H9 (cell line): ENCODE measurements at regions not wholly inside any gene's neighbourhood (a gene's known extent, or its start where the extent isn't known, plus 50 kb on each side); places are given as distances from the start of the nearest gene placed in this dataset.

Experiments
- DNase-seq: peaks from one replicate; pipeline ENCODE4 v3.0.0-alpha.2; 2017
- H2AFZ ChIP-seq: one replicate; pipeline ENCODE4 v1.6.1; 2013; ENCODE audit warnings: mild to moderate bottlenecking, low read length, control low read depth, moderate library complexity
- H2AK5ac ChIP-seq: 2 replicates; pipeline ENCODE4 v1.6.1; 2013; ENCODE audit warnings: low read length, control low read depth, mixed read lengths; ENCODE audit not compliant: insufficient read length
- H2BK120ac ChIP-seq: one replicate; pipeline ENCODE4 v1.6.1; 2013; ENCODE audit warnings: low read depth, mild to moderate bottlenecking, low read length, control low read depth, inconsistent platforms; ENCODE audit not compliant: poor library complexity, severe bottlenecking
- H2BK12ac ChIP-seq: 2 replicates; pipeline ENCODE4 v1.6.1; 2013; ENCODE audit warnings: low read length, control low read depth, mixed read lengths, low read depth; ENCODE audit not compliant: insufficient read length
- H2BK15ac ChIP-seq: 2 replicates; pipeline ENCODE4 v1.6.1; 2013; ENCODE audit warnings: low read depth, low read length, control low read depth
- H2BK20ac ChIP-seq: one replicate; pipeline ENCODE4 v1.6.1; 2013; ENCODE audit warnings: low read depth, mild to moderate bottlenecking, low read length, control low read depth, inconsistent platforms; ENCODE audit not compliant: poor library complexity, severe bottlenecking
- H2BK5ac ChIP-seq: 2 replicates; pipeline ENCODE4 v1.6.1; 2013; ENCODE audit warnings: low read length, control low read depth, mixed read lengths; ENCODE audit not compliant: insufficient read length
- H3K14ac ChIP-seq: 2 replicates; pipeline ENCODE4 v1.6.1; 2013; ENCODE audit warnings: low read length, control low read depth; ENCODE audit not compliant: insufficient read depth
- H3K18ac ChIP-seq: 2 replicates; pipeline ENCODE4 v1.6.1; 2013; ENCODE audit warnings: low read depth, mild to moderate bottlenecking, mixed read lengths, low read length, control low read depth; ENCODE audit not compliant: insufficient read length
- H3K23ac ChIP-seq: 2 replicates; pipeline ENCODE4 v1.6.1; 2013; ENCODE audit warnings: low read length, control low read depth, mixed read lengths, low read depth; ENCODE audit not compliant: insufficient read length
- H3K23me2 ChIP-seq: 2 replicates; pipeline ENCODE4 v1.6.1; 2013; ENCODE audit warnings: low read depth, mild to moderate bottlenecking, mixed read lengths, low read length, control low read depth; ENCODE audit not compliant: insufficient read length, poor library complexity, severe bottlenecking
- H3K27ac ChIP-seq: 2 replicates; pipeline ENCODE4 v1.5.1; 2013; ENCODE audit warnings: low read length, control low read depth, mixed read lengths, low read depth; ENCODE audit not compliant: insufficient read length
- H3K27me3 ChIP-seq: 2 replicates; pipeline ENCODE4 v1.6.1; 2013; ENCODE audit warnings: low read length, control low read depth, inconsistent platforms; ENCODE audit not compliant: insufficient read depth
- H3K4ac ChIP-seq: 2 replicates; pipeline ENCODE4 v1.6.1; 2013; ENCODE audit warnings: low read depth, mild to moderate bottlenecking, control low read depth, inconsistent platforms, low read length, moderate library complexity
- H3K4me1 ChIP-seq: 2 replicates; pipeline ENCODE4 v1.6.1; 2013; ENCODE audit warnings: low read length, control low read depth, inconsistent platforms; ENCODE audit not compliant: insufficient read depth
- H3K4me2 ChIP-seq: 2 replicates; pipeline ENCODE4 v1.6.1; 2013; ENCODE audit warnings: low read length, control low read depth, mixed read lengths; ENCODE audit not compliant: insufficient read length, insufficient read depth
- H3K56ac ChIP-seq: 2 replicates; pipeline ENCODE4 v1.6.1; 2013; ENCODE audit warnings: low read depth, mild to moderate bottlenecking, mixed read lengths, low read length, control low read depth; ENCODE audit not compliant: insufficient read length
- H3K79me1 ChIP-seq: 2 replicates; pipeline ENCODE4 v1.6.1; 2013; ENCODE audit warnings: low read depth, mild to moderate bottlenecking, moderate library complexity, low read length, control low read depth, inconsistent platforms; ENCODE audit not compliant: insufficient read depth, poor library complexity, severe bottlenecking
- H3K79me2 ChIP-seq: 2 replicates; pipeline ENCODE4 v1.6.1; 2013; ENCODE audit warnings: low read length, control low read depth, inconsistent platforms; ENCODE audit not compliant: insufficient read depth
- H3K9ac ChIP-seq: 2 replicates; pipeline ENCODE4 v1.6.1; 2013; ENCODE audit warnings: low read length, control low read depth, mixed read lengths; ENCODE audit not compliant: insufficient read length; ENCODE audit errors: extremely low read depth
- H3K9me3 ChIP-seq: one replicate; pipeline ENCODE4 v1.6.1; 2013; ENCODE audit warnings: low read depth, low read length, inconsistent platforms; ENCODE audit not compliant: control insufficient read depth
- H3T11ph ChIP-seq: one replicate; pipeline ENCODE4 v1.6.1; 2013; ENCODE audit warnings: mild to moderate bottlenecking, low read length, control low read depth, inconsistent platforms
- H4K20me1 ChIP-seq: one replicate; pipeline ENCODE4 v1.6.1; 2013; ENCODE audit not compliant: control insufficient read depth, insufficient read length, insufficient read depth
- H4K5ac ChIP-seq: 2 replicates; pipeline ENCODE4 v1.6.1; 2013; ENCODE audit warnings: low read depth, mild to moderate bottlenecking, mixed read lengths, low read length, control low read depth; ENCODE audit not compliant: insufficient read length
- H4K8ac ChIP-seq: replicated peaks from 2 replicates; pipeline ENCODE4 v1.6.1; 2013; ENCODE audit warnings: low read length, control low read depth, mixed read lengths, low read depth; ENCODE audit not compliant: insufficient read length
- H4K91ac ChIP-seq: 2 replicates; pipeline ENCODE4 v1.6.1; 2013; ENCODE audit warnings: low read depth, mild to moderate bottlenecking, moderate library complexity, mixed read lengths, low read length, control low read depth; ENCODE audit not compliant: insufficient read length
- H3K27ac Mint-ChIP-seq, 3 experiments: 2 replicates in 2 of 3; 3 replicates in 1 of 3; pipeline ENCODE4 v1.8.0; 2020 to 2021; ENCODE audit warnings: mixed read lengths in 3 of 3, mild to moderate bottlenecking in 1 of 3, moderate library complexity in 1 of 3
- H3K27me3 Mint-ChIP-seq: 2 replicates; pipeline ENCODE4 v1.8.0; 2021; ENCODE audit warnings: low read depth, mild to moderate bottlenecking, moderate library complexity, mixed read lengths
- H3K36me3 Mint-ChIP-seq, 3 experiments: 2 replicates in 2 of 3; 3 replicates in 1 of 3; pipeline ENCODE4 v1.8.0; 2020 to 2021; ENCODE audit warnings: low read depth in 3 of 3, mixed read lengths in 3 of 3; ENCODE audit not compliant: insufficient read depth in 1 of 3
- H3K4me1 Mint-ChIP-seq, 2 experiments: 2 replicates each; pipeline ENCODE4 v1.8.0; 2020; ENCODE audit warnings: mixed read lengths in 2 of 2
- H3K4me3 Mint-ChIP-seq, 2 experiments: 2 replicates in 1 of 2; 3 replicates in 1 of 2; pipeline ENCODE4 v1.8.0; 2020 to 2021; ENCODE audit warnings: mild to moderate bottlenecking in 2 of 2, mixed read lengths in 2 of 2, moderate library complexity in 1 of 2
- H3K9me3 Mint-ChIP-seq, 2 experiments: 2 replicates in 1 of 2; 3 replicates in 1 of 2; pipeline ENCODE4 v1.8.0; 2020; ENCODE audit warnings: mild to moderate bottlenecking in 2 of 2, mixed read lengths in 2 of 2, moderate library complexity in 1 of 2
- WGBS: extraction: QIAGEN DNeasy Blood & Tissue Kit; methylation state at CpG from one replicate; pipeline ENCODE4 v1.1.7; 2013; ENCODE audit warnings: missing lambda C conversion rate, low lambda C conversion rate, mixed read lengths; ENCODE audit not compliant: insufficient read length; ENCODE audit errors: extremely low coverage; 5-methylcytosine and 5-hydroxymethylcytosine counted together
- TF ChIP-seq, protein P1 (sequence below): fragments of 200-600 bp; sonication (generic); conservative IDR thresholded peaks from 3 replicates; pipeline ENCODE4 v1.8.0; 2021; ENCODE audit warnings: antibody characterized with exemption, mild to moderate bottlenecking

DNA sequence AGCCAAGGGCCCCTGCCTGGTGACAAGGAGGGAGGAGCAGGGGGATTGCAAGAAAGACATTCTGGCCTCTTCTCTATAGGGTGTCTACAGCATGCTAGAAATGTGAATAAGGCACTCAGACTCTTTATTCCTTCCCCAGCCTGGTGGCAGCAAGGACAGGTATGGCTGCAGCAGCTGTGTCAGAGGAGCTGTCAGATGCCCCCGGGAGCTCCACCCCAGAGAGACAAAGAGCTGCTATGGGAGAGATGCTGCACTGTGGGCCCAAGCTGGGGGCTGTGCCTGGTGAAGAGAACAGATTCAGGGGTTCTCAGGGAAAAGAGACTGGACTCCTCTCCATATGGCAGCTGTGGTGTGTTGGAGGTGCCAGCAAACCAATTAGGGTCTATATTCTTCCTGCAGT is 1063.3 kb downstream of the OLFM4 start:
- no peak for DNase-seq
- Histone ChIP-seq H2AK5ac (no peak overlapping the region), H4K8ac (no peak overlapping the region), H2AFZ (no peak overlapping the region), H2BK120ac (no peak overlapping the region), H4K5ac (no peak overlapping the region), H3K79me2 (no peaks in the 10 kb centered on the region), H2BK20ac (no peak overlapping the region), H3K79me1 (no peaks in the 10 kb centered on the region), H3K9me3 (no peaks in the 10 kb centered on the region), H3K4me1 (no peaks in the 10 kb centered on the region), H2BK12ac (no peak overlapping the region), H3K9ac (no peak overlapping the region), H3K23me2 (no peaks in the 10 kb centered on the region), H2BK5ac (no peak overlapping the region), H2BK15ac (no peak overlapping the region), H3K27ac (no peak overlapping the region), H3K4ac (no peak overlapping the region), H4K20me1 (no peaks in the 10 kb centered on the region), H3T11ph (no peak overlapping the region), H4K91ac (no peak overlapping the region), H3K27me3 (no peaks in the 10 kb centered on the region), H3K14ac (no peak overlapping the region), H3K23ac (no peak overlapping the region), H3K18ac (no peak overlapping the region), H3K4me2 (no peak overlapping the region), H3K56ac (no peak overlapping the region)
- TF ChIP-seq, protein P1, sequence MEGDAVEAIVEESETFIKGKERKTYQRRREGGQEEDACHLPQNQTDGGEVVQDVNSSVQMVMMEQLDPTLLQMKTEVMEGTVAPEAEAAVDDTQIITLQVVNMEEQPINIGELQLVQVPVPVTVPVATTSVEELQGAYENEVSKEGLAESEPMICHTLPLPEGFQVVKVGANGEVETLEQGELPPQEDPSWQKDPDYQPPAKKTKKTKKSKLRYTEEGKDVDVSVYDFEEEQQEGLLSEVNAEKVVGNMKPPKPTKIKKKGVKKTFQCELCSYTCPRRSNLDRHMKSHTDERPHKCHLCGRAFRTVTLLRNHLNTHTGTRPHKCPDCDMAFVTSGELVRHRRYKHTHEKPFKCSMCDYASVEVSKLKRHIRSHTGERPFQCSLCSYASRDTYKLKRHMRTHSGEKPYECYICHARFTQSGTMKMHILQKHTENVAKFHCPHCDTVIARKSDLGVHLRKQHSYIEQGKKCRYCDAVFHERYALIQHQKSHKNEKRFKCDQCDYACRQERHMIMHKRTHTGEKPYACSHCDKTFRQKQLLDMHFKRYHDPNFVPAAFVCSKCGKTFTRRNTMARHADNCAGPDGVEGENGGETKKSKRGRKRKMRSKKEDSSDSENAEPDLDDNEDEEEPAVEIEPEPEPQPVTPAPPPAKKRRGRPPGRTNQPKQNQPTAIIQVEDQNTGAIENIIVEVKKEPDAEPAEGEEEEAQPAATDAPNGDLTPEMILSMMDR, result no peak
- Mint-ChIP-seq H3K36me3 (peaks cover 0 to 9% (median 0%) of the 10 kb centered on the region in 3 experiments; a peak in 1 of 7 replicates), H3K4me3 (no peak overlapping the region), H3K9me3 (peaks cover 0 to 2% of the 10 kb centered on the region in 2 experiments; a peak in 3 of 5 replicates), H3K4me1 (no peaks in the 10 kb centered on the region), H3K27me3 (no peaks in the 10 kb centered on the region), H3K27ac (no peak overlapping the region)
- no CpG with 5 or more reads among the region's 1 CpG for WGBS
